IMR-90 (cell line): ENCODE measurements at regions not wholly inside any gene's neighbourhood (a gene's known extent, or its start where the extent isn't known, plus 50 kb on each side); places are given as distances from the start of the nearest gene placed in this dataset.

Source experiments
- ATAC-seq: fragments of 200-7000 bp; cut with Tn5 transposase; 2 replicates; pipeline ENCODE4 v1.9.1; 2020; ENCODE audit warnings: low read depth, mild to moderate bottlenecking, moderate library complexity
- BruUV-seq: library from RNA; stranded (reverse); fragments of 400-500 nt; replicated peaks from 2 replicates; lab custom pipeline; 2021; lab: Mats Ljungman, UMichigan
- CTCF ChIA-PET: fragments of 300-600 bp; formaldehyde crosslinking; extraction: SDS; loops from one replicate; lab custom pipeline; 2021; ENCODE audit warnings: antibody characterized with exemption; lab: Yijun Ruan, JAX
- POLR2A ChIA-PET: fragments of 300-600 bp; sonication (Branson Sonifier 250); formaldehyde crosslinking; loops from one replicate; lab custom pipeline; 2022; ENCODE audit warnings: antibody characterized with exemption; ENCODE audit not compliant: unreplicated experiment; lab: Charles Lee
- DNase-seq: peaks from one replicate; pipeline ENCODE4 v3.0.0; 2013
- H2AFZ ChIP-seq: replicated peaks from 2 replicates; pipeline ENCODE3; 2013; ENCODE audit warnings: low read length, mild to moderate bottlenecking; ENCODE audit not compliant: poor library complexity
- H2AK5ac ChIP-seq: 2 replicates; pipeline ENCODE4 v1.6.1; 2013; ENCODE audit warnings: low read depth, low read length, inconsistent platforms
- H2AK9ac ChIP-seq: replicated peaks from 2 replicates; pipeline ENCODE3; 2013; ENCODE audit warnings: mild to moderate bottlenecking, low read depth, low read length, moderate library complexity; ENCODE audit not compliant: poor library complexity
- H2BK120ac ChIP-seq: 2 replicates; pipeline ENCODE4 v1.6.1; 2013; ENCODE audit warnings: low read depth, low read length, inconsistent platforms
- H2BK15ac ChIP-seq: 3 replicates; pipeline ENCODE4 v1.6.1; 2013; ENCODE audit warnings: low read depth, low read length, inconsistent platforms
- H2BK20ac ChIP-seq: 2 replicates; pipeline ENCODE4 v1.6.1; 2013; ENCODE audit warnings: low read depth, mild to moderate bottlenecking, inconsistent platforms, low read length, moderate library complexity
- H2BK5ac ChIP-seq: 2 replicates; pipeline ENCODE4 v1.6.1; 2013; ENCODE audit warnings: mild to moderate bottlenecking, low read depth, low read length, inconsistent platforms; ENCODE audit not compliant: poor library complexity, severe bottlenecking
- H3K14ac ChIP-seq: replicated peaks from 2 replicates; pipeline ENCODE4 v1.6.1; 2013; ENCODE audit warnings: low read depth, low read length, inconsistent platforms
- H3K18ac ChIP-seq: 2 replicates; pipeline ENCODE4 v1.6.1; 2013; ENCODE audit warnings: low read depth, low read length, control low read depth
- H3K23ac ChIP-seq: 2 replicates; pipeline ENCODE4 v1.6.1; 2013; ENCODE audit warnings: low read depth, low read length, inconsistent platforms
- H3K27ac ChIP-seq: 2 replicates; pipeline ENCODE4 v1.5.1; 2013; ENCODE audit warnings: mild to moderate bottlenecking, control low read depth, low read length; ENCODE audit not compliant: insufficient read depth
- H3K27me3 ChIP-seq: 2 replicates; pipeline ENCODE4 v1.6.1; 2013; ENCODE audit warnings: low read length; ENCODE audit not compliant: control insufficient read depth, insufficient read depth
- H3K36me3 ChIP-seq: 2 replicates; pipeline ENCODE4 v1.6.1; 2013; ENCODE audit warnings: low read length, mixed read lengths; ENCODE audit not compliant: control insufficient read depth, insufficient read depth
- H3K4ac ChIP-seq: 2 replicates; pipeline ENCODE4 v1.6.1; 2013; ENCODE audit warnings: low read depth, low read length, inconsistent platforms
- H3K4me1 ChIP-seq: 2 replicates; pipeline ENCODE4 v1.6.1; 2013; ENCODE audit warnings: low read length, mixed read lengths; ENCODE audit not compliant: control insufficient read depth, insufficient read depth
- H3K4me2 ChIP-seq: 2 replicates; pipeline ENCODE4 v1.6.1; 2013; ENCODE audit warnings: low read depth, mild to moderate bottlenecking, control low read depth, low read length, moderate library complexity
- H3K4me3 ChIP-seq: 2 replicates; pipeline ENCODE4 v1.5.1; 2013; ENCODE audit warnings: low read depth, mild to moderate bottlenecking, control low read depth, low read length, moderate library complexity; ENCODE audit not compliant: insufficient read depth
- H3K56ac ChIP-seq: 2 replicates; pipeline ENCODE4 v1.6.1; 2013; ENCODE audit warnings: low read length, inconsistent platforms; ENCODE audit not compliant: insufficient read depth; ENCODE audit errors: extremely low read depth
- H3K79me1 ChIP-seq, 2 experiments: 2 replicates each; pipeline ENCODE4 v1.6.1; 2013; ENCODE audit warnings: low read length in 2 of 2, inconsistent platforms in 1 of 2, low read depth in 1 of 2
- H3K9ac ChIP-seq: 2 replicates; pipeline ENCODE4 v1.6.1; 2013; ENCODE audit warnings: low read depth, low read length, control low read depth
- H3K9me1 ChIP-seq: 2 replicates; pipeline ENCODE4 v1.6.1; 2013; ENCODE audit warnings: low read length, inconsistent platforms; ENCODE audit not compliant: insufficient read depth
- H3K9me3 ChIP-seq: 2 replicates; pipeline ENCODE4 v1.6.1; 2013; ENCODE audit warnings: low read length; ENCODE audit not compliant: control insufficient read depth, insufficient read depth
- H4K20me1 ChIP-seq: 2 replicates; pipeline ENCODE4 v1.6.1; 2013; ENCODE audit warnings: low read length, inconsistent platforms; ENCODE audit not compliant: insufficient read depth
- H4K5ac ChIP-seq: 2 replicates; pipeline ENCODE4 v1.6.1; 2013; ENCODE audit warnings: mild to moderate bottlenecking, low read depth, low read length, control low read depth
- H4K8ac ChIP-seq, 2 experiments: 2 replicates each; pipeline ENCODE4 v1.6.1; 2013; ENCODE audit warnings: low read depth in 2 of 2, low read length in 2 of 2, control low read depth in 1 of 2, inconsistent platforms in 1 of 2
- H4K91ac ChIP-seq: 2 replicates; pipeline ENCODE4 v1.6.1; 2013; ENCODE audit warnings: low read depth, low read length, inconsistent platforms; ENCODE audit not compliant: insufficient read depth
- POLR2A ChIP-seq: IDR thresholded peaks from 2 replicates; pipeline ENCODE4 v1.6.1; 2012; ENCODE audit warnings: mild to moderate bottlenecking, low read depth, low read length
- SMC3 ChIP-seq: fragments of 150-350 bp; IDR thresholded peaks from 2 replicates; pipeline ENCODE4 v1.6.1; 2016; ENCODE audit warnings: low read depth, mild to moderate bottlenecking, antibody characterized with exemption, low read length, moderate library complexity
- WGBS, 2 experiments: methylation state at CpG; one replicate each; pipeline versions ENCODE4 v1.1.5 to v1.1.7; 2013; ENCODE audit warnings: missing lambda C conversion rate in 2 of 2; ENCODE audit not compliant: insufficient read length in 1 of 2; ENCODE audit errors: extremely low coverage in 2 of 2; 5-methylcytosine and 5-hydroxymethylcytosine counted together
- dilution Hi-C: fragments of 300-500 bp; cut with HindIII; formaldehyde crosslinking; loops from one replicate; pipeline ENCODE4 v1.14.3; 2018; ENCODE audit warnings: low sequenced_read_pairs; ENCODE audit not compliant: unreplicated experiment
- in situ Hi-C: fragments of 300-500 bp; cut with MboI; formaldehyde crosslinking; loops from 3 replicates; pipeline ENCODE4 v1.14.3; 2019; ENCODE audit warnings: low sequenced_read_pairs, inconsistent platforms, mixed read lengths
- intact Hi-C: fragments of 100-400 bp; cut with micrococcal nuclease; formaldehyde crosslinking; loops from 2 replicates; pipeline ENCODE4 v1.10.0; 2022

DNA sequence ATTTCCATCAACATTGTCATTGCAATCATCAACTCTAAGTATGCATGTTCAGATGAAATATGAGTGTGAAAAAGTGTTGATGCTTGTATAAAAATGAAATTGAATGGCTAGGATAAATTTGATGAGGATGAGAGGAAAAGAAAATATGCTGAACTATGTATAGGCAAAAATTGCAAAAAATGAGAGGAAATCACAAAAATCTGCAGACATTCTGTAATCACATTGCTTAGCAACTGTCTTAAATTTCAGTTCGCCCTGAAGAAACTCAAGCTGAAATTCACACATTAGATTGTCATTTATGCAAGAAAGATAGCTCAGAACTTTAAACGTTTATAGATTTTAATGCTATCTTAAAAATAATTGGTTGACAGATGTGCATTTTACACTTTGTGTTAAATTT lies 1098.8 kb upstream of the IGFBP7 start:
- Histone ChIP-seq H2AK5ac (no peak overlapping the region), H2BK5ac (no peak overlapping the region), H3K4me3 (no peak overlapping the region), H4K91ac (no peak overlapping the region), H3K9ac (no peak overlapping the region), H4K8ac (no peak overlapping the region), H3K23ac (no peak overlapping the region), H3K9me1 (no peaks in the 10 kb centered on the region), H3K4me1 (no peaks in the 10 kb centered on the region), H3K79me1 (no peaks in the 10 kb centered on the region), H3K14ac (no peak overlapping the region), H3K56ac (no peak overlapping the region), H2AK9ac (no peak overlapping the region), H3K36me3 (no peaks in the 10 kb centered on the region), H2BK120ac (no peak overlapping the region), H3K27me3 (no peaks in the 10 kb centered on the region), H4K20me1 (no peaks in the 10 kb centered on the region), H3K4me2 (no peak overlapping the region), H3K4ac (no peak overlapping the region), H2AFZ (no peak overlapping the region), H2BK15ac (no peak overlapping the region), H3K27ac (no peak overlapping the region), H3K18ac (no peak overlapping the region), H2BK20ac (no peak overlapping the region), H3K9me3 (no peaks in the 10 kb centered on the region), H4K5ac (no peak overlapping the region)
- no peak for DNase-seq
- TF ChIP-seq POLR2A (no peak), SMC3 (no peak)
- no TSS peak for BruUV-seq
- CTCF ChIA-PET, result no interaction called here
- dilution Hi-C loops (no loop called here), in situ Hi-C loops (no loop called here), intact Hi-C loops (no loop called here)
- no CpG with 5 or more reads among the region's 2 CpGs for WGBS, 2 experiments
- POLR2A ChIA-PET, result no interaction called here
- ATAC-seq, result no peak
